Endothelial cell (in vitro differentiated cells): ENCODE measurements at regions not wholly inside any gene's neighbourhood (a gene's known extent, or its start where the extent isn't known, plus 50 kb on each side); places are given as distances from the start of the nearest gene placed in this dataset.

ENCODE experiments used
- DNase-seq: peaks from one replicate; pipeline ENCODE4 v3.0.0; 2021; ENCODE audit warnings: low spot score
- H3K27ac Mint-ChIP-seq: one replicate; pipeline ENCODE4 v1.8.0; 2021; ENCODE audit warnings: mixed read lengths, inconsistent platforms; ENCODE audit not compliant: unreplicated experiment
- H3K27me3 Mint-ChIP-seq: one replicate; pipeline ENCODE4 v1.8.0; 2021; ENCODE audit warnings: mild to moderate bottlenecking, moderate library complexity, mixed read lengths, inconsistent platforms; ENCODE audit not compliant: unreplicated experiment
- H3K36me3 Mint-ChIP-seq: one replicate; pipeline ENCODE4 v1.8.0; 2021; ENCODE audit warnings: mild to moderate bottlenecking, low read depth, mixed read lengths, inconsistent platforms; ENCODE audit not compliant: unreplicated experiment
- H3K4me1 Mint-ChIP-seq: one replicate; pipeline ENCODE4 v1.8.0; 2021; ENCODE audit warnings: mild to moderate bottlenecking, mixed read lengths, inconsistent platforms; ENCODE audit not compliant: unreplicated experiment
- H3K4me3 Mint-ChIP-seq: one replicate; pipeline ENCODE4 v1.8.0; 2021; ENCODE audit warnings: mild to moderate bottlenecking, mixed read lengths, inconsistent platforms; ENCODE audit not compliant: unreplicated experiment
- H3K9me3 Mint-ChIP-seq: one replicate; pipeline ENCODE4 v1.8.0; 2021; ENCODE audit warnings: mixed read lengths, inconsistent platforms; ENCODE audit not compliant: unreplicated experiment
- TF ChIP-seq, protein P1 (sequence below): fragments of 200-600 bp; sonication (generic); IDR thresholded peaks from one replicate; pipeline ENCODE4 v1.5.0; 2021; ENCODE audit warnings: antibody characterized with exemption; ENCODE audit not compliant: unreplicated experiment

DNA sequence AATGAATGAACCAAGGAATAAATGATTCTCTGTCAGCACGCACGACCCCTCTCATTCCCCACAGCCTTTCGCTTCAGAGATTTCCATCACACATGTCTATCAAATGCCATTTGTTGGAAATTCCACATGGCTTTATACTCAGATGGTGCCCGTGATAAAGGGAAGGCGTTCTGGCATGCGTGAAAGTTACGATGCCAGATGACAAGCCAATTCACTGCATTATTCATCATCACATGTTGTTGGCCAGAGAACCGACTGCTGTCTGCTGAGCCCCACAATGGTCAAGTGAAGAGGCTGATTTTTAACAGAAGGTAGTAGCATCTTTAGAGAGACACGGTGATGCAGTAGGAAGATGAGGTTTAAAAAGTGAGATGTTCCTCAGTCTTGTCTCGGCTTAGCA lies 74.1 kb upstream of the FRMD4B start:
- Mint-ChIP-seq H3K36me3 (peaks cover 3% of the 10 kb centered on the region), H3K9me3 (no peaks in the 10 kb centered on the region), H3K27ac (no peak overlapping the region), H3K27me3 (peaks cover 2% of the 10 kb centered on the region), H3K4me3 (no peak overlapping the region), H3K4me1 (peaks cover 22% of the 10 kb centered on the region)
- TF ChIP-seq, protein P1, sequence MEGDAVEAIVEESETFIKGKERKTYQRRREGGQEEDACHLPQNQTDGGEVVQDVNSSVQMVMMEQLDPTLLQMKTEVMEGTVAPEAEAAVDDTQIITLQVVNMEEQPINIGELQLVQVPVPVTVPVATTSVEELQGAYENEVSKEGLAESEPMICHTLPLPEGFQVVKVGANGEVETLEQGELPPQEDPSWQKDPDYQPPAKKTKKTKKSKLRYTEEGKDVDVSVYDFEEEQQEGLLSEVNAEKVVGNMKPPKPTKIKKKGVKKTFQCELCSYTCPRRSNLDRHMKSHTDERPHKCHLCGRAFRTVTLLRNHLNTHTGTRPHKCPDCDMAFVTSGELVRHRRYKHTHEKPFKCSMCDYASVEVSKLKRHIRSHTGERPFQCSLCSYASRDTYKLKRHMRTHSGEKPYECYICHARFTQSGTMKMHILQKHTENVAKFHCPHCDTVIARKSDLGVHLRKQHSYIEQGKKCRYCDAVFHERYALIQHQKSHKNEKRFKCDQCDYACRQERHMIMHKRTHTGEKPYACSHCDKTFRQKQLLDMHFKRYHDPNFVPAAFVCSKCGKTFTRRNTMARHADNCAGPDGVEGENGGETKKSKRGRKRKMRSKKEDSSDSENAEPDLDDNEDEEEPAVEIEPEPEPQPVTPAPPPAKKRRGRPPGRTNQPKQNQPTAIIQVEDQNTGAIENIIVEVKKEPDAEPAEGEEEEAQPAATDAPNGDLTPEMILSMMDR = no peak
- no peak for DNase-seq

DNA sequence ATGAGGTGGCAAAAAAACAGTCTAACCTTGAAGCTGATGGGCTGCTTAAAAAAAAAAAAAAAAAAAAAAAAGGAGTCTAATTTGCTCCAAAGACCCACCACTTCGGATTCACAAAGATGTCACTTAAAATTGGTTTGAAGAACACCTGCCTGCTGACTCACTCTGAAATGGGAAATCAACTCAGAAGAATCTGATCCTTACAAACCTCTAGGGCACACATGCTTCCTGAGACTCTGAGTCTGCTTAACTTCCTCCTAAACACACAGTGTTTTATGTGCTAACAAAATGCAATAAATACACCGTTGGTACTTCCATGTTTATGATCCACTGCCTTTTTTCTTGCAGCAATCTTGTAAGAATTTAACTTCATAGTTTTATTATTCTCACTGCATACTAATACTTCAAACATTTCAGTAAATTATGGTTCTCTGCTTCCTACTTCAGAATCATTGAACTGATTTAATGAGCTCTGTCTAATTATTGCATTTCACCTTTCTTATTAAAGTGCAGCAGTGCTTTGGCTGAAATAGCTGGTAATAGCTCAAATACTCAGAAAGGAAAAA lies 73.0 kb upstream of the FRMD4B start:
- no peaks in the 10 kb centered on the region for H3K9me3 Mint-ChIP-seq
- peak overlapping the region; percentile 8 for H3K27ac Mint-ChIP-seq
- H3K4me3 Mint-ChIP-seq = no peak overlapping the region
- TF ChIP-seq, protein P1 = no peak
- no peak for DNase-seq
- H3K4me1 Mint-ChIP-seq = peaks cover 22% of the 10 kb centered on the region
- peaks cover 1% of the 10 kb centered on the region for H3K36me3 Mint-ChIP-seq
- peaks cover 2% of the 10 kb centered on the region for H3K27me3 Mint-ChIP-seq

DNA sequence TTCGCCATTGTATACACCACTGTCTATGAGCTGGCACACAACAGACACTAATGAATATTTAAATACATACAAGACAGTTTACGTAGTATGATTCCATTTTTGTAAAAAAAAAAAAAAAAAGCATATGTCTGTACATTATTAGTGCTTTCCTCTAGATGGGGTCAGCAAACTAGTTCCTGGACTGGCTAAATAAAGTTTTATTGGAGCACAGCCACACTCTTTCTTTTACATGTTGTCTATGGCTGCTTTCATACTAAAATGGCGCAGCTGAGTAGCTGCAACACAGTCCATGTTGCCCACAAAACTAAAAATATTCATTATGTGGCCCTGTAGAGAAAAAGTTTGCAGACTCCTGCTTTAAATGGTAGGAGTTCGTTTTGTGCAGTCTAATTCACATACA lies 70.7 kb upstream of the FRMD4B start:
- TF ChIP-seq, protein P1 = no peak
- Mint-ChIP-seq H3K27me3 (peaks cover 2% of the 10 kb centered on the region), H3K27ac (no peak overlapping the region), H3K9me3 (no peaks in the 10 kb centered on the region), H3K4me1 (peaks cover 15% of the 10 kb centered on the region), H3K4me3 (no peak overlapping the region), H3K36me3 (peaks cover 6% of the 10 kb centered on the region)
- DNase-seq = no peak

DNA sequence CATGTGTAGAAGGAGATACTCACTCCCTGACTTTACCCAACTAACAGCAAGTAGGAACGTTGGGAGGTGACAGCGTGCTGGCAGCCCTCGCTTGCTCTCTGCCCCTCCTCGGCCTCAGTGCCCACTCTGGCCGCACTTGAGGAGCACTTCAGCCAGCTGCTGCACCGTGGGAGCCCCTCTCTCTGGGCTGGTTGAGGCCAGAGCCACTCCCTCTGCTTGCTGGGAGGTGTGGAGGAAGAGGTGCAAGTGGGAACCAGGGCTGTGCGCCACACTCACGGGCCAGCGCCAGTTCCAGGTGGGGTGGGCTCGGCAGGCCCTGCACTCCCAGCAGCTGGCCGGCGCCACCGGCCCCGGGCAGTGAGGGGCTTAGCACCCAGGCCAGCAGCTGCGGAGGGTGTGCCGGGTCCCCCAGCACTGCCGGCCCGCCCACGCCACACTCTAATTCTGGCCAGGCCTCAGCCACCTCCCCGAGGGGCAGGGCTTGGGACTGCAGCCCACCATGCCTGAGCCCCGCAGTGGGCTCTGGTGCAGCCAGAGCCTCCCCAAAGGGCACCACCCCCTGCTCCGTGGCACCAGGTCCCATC lies 68.4 kb upstream of the FRMD4B start:
- peaks cover 6% of the 10 kb centered on the region for H3K36me3 Mint-ChIP-seq
- DNase-seq = no peak
- H3K9me3 Mint-ChIP-seq = no peaks in the 10 kb centered on the region
- no peak overlapping the region for H3K27ac Mint-ChIP-seq
- H3K27me3 Mint-ChIP-seq = no peaks in the 10 kb centered on the region
- TF ChIP-seq, protein P1 = no peak
- H3K4me3 Mint-ChIP-seq = no peak overlapping the region
- H3K4me1 Mint-ChIP-seq = peaks cover 13% of the 10 kb centered on the region

DNA sequence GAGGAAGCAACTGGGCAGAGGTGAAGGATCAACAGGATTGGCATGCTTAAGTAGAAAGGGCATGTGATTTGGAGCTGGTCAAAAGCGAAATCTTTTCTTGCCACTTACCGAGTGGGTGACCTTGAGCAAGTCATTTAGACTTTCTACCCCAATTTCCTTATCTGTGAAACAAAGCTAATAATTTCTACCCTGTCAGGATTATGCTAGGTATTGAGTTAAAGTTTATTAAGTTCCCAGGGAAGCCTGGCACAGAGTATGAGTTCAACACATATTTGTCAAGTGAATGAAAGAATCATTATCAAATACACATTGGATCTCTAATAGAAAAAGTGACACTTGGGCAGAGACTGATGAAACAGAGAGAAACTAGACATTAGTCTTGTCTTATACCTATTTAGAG lies 66.4 kb upstream of the FRMD4B start:
- Mint-ChIP-seq H3K27ac (no peak overlapping the region), H3K36me3 (peaks cover 6% of the 10 kb centered on the region), H3K27me3 (no peaks in the 10 kb centered on the region), H3K9me3 (no peaks in the 10 kb centered on the region), H3K4me3 (no peak overlapping the region), H3K4me1 (peaks cover 5% of the 10 kb centered on the region)
- TF ChIP-seq, protein P1 = no peak
- DNase-seq = no peak
